Stimulated activated CD4-positive, alpha-beta T cell treated with anti-CD3 and anti-CD28 coated beads, Interleukin-1b, Interleukin-23, amount 100 ng/mL, for 1 hour (primary cell): ENCODE measurements at regions not wholly inside any gene's neighbourhood (a gene's known extent, or its start where the extent isn't known, plus 50 kb on each side); places are given as distances from the start of the nearest gene placed in this dataset.

Experiments used
- DNase-seq, 2 donors: peaks; one replicate each; pipeline ENCODE4 v3.0.0-alpha.2; 2020; ENCODE audit warnings: low read depth in 2 of 2

DNA sequence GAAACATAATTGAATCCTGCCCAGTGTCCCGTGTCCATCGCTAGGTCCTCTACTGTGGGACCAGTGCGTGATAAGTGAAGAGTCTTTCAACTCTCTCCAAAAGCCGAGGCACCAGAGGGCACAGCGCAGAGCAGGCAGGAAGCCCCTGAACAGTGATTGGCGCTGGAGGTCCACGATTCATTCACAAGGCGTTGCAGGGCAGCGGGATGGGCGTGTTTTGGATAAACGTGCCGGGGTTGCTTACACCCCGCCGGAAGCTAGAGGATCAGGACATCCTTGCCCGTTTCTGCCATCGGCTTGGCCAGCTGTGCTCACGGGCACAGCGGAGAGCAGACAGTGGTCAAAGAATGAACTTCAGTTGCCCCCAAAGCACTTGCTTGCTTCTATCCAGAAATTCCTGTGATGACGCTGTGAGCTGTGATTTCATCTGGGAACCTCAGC, 86.0 kb upstream of the PFKP start:
- no peak for DNase-seq

DNA sequence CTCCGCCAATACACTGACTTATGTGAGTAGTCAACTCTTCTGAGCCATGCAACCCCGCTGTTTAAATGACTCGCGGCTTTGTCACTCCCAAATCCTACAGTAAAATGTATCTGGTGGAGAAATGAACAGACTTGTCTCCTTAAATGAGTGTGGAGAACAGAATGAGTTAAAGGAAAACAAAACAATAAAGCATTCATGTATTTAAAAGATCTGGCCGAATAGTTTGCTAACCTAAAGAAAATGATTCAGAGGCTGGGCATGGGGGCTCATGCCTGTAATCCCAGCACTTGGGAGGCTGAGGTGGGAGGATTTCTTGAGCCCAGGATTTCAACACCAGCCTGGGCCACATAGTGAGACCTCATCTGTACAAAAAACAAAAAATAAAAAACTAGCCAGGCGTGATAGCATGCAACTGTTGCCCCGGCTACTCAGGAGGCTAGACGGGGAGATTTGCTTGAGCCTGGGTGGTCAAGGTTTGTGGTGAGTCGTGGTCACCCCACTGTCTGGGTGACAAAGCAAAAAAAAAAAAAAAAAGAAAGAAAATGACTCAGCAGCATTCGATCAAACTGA, 86.5 kb upstream of the PFKP start:
- DNase-seq = no peak

DNA sequence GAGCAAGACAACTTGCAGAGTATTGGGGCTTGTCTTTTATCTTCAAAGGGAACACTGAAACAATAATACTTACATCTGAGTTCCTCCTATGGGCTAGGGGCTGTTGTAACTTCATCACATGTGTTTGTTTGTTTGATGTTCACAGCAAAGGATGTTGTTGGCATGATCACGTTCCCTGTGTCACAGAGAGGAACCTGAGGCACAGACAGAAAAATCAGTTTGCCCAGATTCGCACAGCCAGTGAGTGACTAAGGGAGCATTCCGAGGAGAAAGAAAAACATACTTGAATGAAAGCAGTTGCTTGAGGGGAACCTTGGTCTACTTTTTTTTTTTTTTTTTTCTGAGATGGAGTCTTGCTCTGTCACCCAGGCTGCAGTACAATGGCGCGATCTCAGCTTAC, 87.2 kb upstream of the PFKP start:
- no peak for DNase-seq

DNA sequence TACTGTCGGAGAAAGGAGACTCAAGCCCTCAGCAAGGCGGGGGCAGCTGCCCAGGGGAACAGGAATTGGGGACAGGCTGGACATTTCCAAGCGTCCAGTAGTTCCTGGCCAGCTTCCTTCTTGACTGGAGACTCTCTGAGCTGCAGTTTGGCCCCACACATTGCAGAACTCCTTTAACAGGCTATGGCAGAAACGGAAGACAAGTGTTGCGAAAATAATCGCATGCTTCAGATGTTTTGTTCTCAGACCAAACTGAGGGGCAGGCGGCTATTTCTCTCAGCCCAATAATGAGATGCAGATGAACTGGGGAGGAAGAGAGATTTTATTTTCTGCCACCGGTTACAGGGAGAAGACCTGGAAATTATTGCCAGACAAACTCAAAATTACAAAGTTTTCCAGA, 88.0 kb upstream of the PFKP start:
- no peak for DNase-seq

DNA sequence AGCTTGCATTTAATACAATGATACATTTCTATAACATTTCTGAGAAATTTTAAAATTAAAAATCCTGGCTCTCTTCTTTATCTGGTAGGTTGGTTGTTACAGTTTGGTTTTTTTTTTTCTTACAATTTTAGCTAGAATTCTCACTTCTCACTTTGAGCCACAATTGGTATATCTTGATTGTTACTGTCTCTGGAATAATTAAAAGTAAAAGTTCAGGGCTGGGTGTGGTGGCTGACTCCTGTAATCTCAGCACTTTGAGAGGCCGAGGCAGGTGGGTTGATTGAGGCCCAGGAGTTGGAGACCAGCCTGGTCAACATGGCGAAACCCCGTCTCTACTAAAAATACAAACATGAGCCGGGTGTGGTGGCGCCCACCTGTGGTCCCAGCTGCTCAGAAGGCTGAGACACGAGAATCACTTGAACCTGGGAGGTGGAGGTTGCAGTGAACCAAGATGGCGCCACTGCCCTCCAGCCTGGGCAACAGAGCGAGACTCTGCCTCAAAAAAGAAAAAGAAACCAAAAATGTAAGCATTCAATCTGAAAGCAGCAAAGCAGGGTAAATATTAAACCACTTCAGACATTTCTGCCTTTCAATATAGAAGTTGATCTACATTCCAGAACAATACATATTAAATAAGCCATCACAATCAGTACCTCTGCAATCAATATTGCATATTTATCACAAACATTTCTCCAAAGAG, 88.6 kb upstream of the PFKP start:
- no peak for DNase-seq

DNA sequence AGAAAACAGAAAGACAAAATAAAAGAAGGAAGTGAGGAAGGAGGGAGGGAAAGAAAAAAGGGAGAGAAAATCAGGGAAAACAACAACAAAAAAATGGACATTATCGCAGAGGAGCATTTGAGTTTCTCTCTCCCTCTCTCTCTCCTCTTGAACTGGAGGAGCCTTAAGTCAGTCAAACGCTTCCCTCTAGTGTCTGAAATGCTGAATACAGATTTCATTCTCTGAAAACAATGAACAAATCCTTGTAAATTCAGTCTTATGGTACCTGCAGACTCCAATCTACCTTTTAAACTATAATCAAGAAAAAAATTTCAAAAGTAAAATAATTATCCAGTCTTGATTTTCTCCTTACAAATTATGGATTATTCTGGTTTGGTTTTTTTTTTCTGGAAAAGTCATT, 89.2 kb upstream of the PFKP start:
- DNase-seq = no peak

DNA sequence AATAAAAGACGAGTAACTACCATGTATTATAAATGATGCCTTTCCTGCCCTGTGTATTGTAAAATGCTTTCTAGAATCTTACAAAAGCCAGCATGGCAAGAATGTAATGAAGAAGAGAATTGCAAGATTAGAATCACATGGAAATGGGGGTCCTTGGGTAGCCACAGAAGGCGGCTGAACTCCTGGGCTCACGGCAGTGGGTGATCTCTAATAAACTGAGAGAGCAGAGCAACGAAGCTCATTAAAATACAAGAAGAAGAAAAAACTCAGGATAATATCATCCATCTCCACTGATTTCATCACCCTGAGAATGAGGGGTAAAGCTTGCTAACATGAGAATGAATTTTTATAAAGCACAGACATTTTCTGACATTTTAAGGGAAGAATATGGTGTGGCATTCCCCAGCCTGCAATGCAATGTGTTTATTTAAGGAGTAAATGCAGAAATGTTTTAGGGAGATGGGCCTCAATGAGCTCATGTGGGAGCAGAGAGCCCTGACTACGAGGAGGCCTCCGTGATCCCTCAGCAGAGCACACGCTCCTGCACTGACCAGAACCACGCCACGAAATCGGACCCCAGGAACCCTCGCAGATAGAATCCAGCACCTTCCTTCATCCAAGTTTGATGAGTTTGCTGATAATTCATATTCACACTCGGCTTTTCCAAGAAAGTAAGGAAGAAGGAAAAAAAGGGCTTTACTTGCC, 92.7 kb upstream of the PFKP start:
- no peak for DNase-seq

DNA sequence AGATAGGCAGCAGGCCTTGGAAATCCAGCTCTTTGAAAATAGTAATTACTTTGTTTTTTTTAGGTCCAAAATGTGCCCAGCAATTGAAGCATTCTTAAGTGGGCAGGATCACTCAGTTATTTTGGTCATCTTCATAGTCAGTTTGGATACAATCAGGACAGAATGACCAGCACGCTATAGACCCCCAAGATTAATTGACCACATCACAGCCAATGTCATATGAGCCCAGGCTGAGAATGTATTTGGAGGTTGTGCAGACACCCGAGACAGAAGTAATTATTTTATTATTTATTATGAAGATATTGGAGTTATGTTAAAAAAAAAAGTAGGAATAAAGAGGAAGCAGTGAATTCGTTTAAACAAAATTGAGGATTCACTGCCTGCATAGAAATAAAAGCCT, 93.3 kb upstream of the PFKP start:
- no peak for DNase-seq

DNA sequence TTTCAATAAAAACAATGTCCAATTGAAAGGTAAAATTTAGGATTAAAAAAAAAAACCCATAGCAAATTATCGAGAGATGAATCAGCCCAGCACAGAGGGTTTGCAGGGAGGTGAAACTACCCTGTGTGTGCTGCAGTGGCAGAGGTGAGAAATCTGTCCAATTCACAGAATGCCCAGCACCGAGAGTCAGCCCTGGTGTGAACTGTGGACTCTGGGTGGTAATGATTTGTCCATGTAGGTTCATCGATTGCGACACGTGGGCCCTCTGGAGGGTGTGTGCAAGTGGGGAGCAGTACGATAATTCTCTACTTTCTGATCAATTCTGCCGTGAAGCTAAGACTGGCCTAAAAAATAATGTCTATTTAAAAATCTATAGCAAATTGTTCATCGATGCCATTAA, 94.5 kb upstream of the PFKP start:
- no peak for DNase-seq

DNA sequence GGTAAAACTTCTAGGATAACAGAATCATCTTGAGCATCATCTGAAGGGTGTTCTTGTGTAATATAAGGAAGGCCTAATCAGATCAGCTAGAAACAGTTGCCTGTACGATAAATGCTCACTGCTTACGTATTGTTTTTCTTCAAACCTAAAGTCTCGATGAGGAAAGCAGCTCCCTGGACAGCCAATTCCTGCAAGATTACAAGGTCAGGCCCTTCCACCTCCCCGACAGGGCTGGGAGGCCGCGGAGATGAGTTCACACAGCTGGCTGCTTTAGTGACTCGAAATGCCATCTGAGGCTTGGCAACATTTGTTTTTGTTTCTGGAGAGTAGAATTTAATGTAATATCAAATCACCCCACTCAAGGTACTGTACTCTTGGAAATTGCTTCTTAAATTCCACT, 95.1 kb upstream of the PFKP start:
- no peak for DNase-seq

DNA sequence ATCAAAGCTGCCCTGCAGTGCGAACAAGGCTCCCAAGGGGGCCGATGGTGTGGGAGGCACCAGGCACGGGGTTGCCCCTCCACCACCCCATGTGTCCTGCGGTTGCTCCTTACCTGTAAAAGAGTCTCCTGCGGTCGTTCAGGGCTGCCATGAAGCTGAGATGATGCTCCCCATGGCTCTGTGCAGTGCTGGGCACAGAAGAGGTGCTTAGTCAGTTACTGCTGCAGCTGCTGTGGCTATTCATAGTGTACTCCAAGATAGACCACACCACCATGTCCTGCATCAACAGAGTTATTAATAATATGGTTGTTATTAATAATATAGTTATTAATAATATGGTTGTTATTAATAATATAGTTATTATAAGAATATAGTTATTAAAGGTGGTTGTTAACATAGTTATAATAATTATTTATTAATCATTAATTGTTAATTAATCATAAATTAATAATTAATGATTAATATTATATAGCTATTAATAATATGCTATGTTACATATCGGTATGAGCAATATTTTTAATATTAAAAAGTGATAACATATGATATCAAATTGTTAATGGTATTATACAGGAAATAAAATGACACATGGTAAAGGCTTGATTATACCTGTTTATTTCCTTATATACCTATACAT, 97.0 kb upstream of the PFKP start:
- DNase-seq = no peak

DNA sequence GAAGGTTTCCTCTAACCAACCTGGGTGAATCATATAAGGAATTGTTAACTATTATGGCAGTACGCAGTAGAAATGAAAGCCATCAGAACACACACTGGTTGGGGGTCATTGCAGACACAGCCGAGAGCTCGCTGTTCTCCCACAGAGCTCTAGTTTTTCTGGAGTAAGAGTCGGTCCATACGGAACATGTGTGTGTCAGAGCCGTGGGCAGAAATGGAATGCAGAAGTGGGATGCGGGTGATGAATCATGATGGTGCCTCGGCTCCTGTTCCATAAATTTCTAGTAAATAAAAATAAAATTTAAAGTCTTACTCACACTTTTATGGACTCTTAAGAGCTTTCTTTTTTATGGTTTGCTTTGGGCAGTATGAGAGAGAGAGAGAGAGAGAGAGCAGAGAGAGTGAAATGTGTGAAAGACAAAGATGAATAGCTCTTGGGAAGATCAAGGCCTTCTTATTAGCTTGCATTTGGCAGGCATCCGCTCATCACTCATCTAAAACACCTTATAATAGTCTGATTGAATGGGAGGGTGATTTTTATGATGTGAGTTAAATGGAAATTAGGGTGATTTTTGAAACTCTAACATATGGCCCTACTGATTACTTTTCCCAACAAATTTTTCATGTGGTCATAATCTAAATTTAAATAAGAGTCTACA, 98.8 kb upstream of the PFKP start:
- DNase-seq = no peak

DNA sequence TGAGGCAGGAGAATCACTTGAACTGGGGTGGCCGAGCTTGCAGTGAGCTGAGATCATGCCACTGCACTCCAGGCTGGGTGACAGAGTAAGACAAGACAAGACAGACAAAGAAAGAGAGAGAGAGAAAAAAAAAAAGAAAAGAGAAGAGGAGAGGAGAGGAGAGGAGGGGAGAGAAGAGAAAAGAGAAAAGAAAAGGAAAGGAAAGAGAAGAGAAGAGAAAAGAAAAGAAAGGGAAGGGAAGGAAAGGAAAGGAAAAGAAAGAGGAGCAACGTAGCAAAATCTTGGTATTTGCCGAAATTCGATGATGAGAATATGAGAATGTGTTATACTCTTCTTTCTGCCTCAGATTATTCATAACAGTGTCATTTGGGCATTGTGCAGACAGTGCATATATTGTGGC, 101.2 kb upstream of the PFKP start:
- DNase-seq = no peak

DNA sequence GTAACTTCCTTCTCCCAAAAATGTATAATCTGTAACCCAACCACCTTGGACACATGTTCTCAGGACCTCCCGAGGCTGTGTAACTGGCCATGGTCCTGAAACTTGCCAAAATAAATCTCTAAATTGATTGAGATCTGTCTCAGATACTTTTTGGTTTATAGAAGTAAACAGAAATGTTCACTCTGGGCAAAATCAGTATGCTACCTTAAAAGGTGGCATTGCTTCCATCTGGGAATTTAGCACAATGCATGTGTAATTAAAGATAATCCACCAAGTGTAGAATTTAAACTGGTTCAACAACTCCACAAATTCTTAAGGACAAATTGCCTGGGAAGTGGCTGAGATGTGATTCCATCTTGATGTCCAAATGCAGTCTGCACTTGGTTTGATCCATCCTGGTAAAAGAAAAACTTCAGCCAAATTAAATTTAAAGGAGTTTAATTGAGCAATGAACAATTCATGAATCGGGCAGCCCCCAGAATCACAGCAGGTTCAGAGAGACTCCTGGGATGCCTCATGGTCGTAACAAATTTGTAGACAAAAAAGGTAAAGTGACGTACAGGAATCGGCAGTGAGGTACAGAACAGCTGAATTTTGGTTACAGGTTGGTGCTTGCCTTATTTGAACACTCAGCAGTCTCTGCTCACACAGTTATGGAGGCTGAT, 102.6 kb upstream of the PFKP start:
- DNase-seq = no peak

DNA sequence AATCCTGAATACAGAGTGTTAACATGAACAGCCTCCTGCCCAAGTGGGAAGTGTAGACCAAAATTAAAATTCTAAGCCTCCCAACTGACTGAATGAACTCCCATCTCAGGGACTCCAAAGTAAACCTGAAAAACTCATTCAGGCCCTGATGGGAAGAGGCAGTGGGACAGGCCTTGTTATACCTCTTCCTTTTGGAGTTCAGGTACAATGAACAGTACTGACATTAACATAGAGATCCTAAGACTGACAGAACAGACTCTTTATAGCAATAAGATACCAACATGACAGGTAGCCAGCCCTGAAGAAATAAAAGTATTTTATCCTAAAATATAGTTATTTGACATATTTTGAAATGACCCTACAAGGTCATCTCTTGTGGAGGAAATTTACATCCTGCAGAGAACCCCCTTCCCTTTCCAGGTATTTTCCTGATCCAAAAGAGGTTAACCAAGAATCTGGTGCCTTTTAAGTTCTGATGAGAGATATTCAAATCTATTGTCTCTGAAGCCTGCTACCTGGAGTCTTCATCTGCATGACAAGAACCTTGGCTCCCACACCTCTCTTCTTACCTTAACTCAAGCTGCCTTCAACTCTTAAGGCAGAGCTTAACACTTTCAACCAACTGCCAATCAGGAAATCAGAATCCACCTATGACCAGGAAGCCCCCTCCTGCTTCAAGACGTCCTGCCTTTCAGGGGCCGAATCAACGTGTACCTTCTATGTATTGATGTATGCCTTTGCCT, 103.3 kb upstream of the PFKP start:
- DNase-seq = no peak

DNA sequence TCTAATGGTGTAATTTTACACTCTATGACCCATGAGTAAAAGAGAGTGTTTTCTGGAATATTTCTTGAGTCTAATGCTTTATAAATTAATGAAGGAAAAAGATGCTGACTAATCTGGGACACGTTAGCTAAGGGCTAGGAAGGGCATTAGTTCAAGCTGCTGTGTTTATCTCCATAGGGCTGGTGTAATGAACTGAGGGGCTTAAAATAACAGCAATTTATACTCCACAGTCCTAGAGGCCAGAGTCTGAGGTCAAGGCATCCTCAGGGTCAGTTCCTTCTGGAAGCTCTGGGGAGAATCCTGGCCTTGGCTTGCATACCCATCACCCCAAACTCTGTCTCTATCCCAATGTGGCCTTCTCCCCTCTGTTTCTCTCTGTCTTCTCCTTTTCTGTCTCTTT, 105.2 kb upstream of the PFKP start:
- DNase-seq = no peak

DNA sequence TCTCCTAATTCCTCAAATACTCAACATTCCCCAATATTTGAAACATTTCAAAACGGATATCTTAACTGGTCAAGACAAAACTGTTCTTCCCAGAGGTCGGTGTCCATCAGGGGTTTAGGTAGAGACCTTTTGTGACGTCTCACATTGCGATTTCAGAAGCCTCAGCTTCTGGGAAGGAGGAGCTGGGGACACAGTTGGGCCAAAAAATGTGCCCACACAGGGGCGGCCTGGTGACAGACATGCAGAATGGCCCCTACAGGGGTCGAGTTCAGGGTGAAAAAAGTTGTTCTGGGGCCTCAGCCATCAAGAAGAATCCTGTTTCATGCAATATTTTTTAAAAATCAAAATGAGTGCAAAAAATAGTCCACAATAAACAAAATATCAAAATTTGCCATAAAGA, 108.7 kb upstream of the PFKP start:
- DNase-seq = no peak

DNA sequence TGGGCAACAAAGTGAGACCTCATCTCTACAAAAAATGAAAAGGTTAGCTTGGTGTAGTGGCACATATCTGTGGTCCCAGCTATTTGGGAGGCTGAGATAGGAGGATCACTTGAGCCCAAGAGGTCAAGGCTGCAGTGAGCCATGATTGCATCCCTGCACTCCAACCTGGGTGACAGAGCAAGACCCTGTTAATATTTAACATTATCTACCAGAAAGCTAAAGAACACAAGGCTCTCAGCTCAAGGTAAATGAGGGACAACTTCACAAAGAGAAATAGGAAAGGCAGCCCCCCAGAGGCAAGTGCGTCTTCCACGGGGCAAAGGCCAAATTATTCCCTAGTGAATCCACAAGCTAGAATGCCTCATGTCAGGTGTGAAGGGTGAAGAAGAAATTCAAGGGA, 109.6 kb upstream of the PFKP start:
- DNase-seq = no peak

DNA sequence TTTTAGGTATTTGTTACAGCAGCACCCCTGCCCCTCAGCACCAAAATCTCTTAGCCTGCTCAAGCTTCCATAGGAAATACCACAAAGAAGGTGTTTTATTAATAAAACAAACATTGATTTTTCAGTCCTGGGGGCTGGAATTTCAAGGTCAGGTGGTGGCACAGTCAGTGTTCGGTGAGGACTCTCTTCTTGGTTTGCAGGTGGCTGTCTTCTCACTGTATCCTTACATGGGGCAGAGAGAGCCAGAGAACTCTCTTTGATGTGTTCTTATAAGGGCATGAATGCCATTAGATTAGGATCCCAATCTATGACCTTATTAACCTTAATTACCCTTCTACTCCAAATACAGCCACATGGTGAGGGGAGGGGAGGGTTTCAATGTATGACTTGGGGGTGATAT, 112.3 kb upstream of the PFKP start:
- no peak for DNase-seq

DNA sequence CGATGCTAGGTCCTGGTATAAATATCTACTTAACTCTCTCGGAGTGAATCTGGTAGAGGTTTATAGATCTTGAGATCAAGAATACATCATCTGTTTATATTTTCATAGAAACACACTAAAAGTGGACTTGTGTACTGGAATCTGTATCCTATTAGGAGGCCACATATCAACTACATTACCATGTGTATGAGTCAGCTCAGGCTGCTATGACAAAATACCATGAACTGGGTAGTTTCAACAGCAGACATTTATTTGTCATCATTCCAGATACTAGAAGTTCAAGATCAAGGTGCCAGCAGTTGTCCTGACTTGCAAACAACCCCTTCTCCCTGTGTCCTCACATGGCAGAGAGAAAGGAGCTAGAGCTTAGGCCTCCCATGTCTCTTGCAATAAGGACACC, 113.9 kb upstream of the PFKP start:
- DNase-seq = no peak

DNA sequence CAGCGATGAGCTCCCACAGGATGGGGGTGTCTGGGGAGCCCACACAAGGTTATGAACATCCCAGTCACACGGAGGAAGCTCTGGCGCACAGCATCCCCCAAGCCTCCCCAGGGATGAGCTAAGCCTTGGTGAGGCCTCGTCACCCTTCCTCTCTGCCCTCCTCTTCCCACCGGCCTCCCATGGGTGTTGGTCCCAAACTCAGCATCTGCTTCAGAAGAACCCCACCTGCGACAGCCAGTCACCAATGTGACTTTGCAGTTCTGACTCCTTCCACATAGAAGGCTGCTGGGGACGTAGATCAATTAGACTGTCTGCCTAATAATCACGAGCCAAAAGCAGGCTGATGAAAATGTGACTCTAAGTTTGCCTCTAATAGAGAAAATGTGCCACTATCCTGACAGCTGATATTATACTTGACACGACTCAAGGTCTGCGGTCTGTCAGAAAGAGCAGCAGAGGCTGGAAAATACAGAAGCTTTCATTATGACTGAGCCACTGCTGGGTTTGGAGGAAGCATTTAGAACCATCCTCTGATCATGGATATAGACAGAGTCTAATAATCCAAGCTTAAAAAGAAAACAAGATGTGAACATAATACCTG, 116.0 kb upstream of the PFKP start:
- DNase-seq = no peak
